Adrenal gland (tissue), 9 donors: ENCODE measurements at regions not wholly inside any gene's neighbourhood (a gene's known extent, or its start where the extent isn't known, plus 50 kb on each side); places are given as distances from the start of the nearest gene placed in this dataset.
"Not testable (repeated sequence)": the region's sequence is repeated elsewhere in the genome, so short reads cannot be mapped to it uniquely, and the experiment has no call there.

ENCODE experiments used
- DNase-seq, 7 donors: peaks; one replicate each; pipeline ENCODE4 v3.0.0-alpha.2; 2019 to 2020
- H3K27ac ChIP-seq, 5 donors: fragments of 200-600 bp; sonication (generic) in 4 of 5; 1 replicate in 3 of 5; 2 replicates in 2 of 5; pipeline versions ENCODE4 v1.5.1 to v1.8.0; 2016 to 2020; ENCODE audit warnings: mild to moderate bottlenecking in 1 of 5
- H3K27me3 ChIP-seq: fragments of 200-600 bp; 2 replicates; pipeline ENCODE4 v1.8.0; 2021
- H3K36me3 ChIP-seq, 2 donors: fragments of 200-600 bp; replicated peaks in 1 of 2; 1 replicate in 1 of 2; 2 replicates in 1 of 2; pipeline versions ENCODE4 v1.5.1 to v1.8.0; 2018 to 2022
- H3K4me1 ChIP-seq, 2 donors: fragments of 200-600 bp; replicated peaks in 1 of 2; 1 replicate in 1 of 2; 2 replicates in 1 of 2; pipeline versions ENCODE4 v1.5.1 to v1.8.0; 2018 to 2021
- H3K4me3 ChIP-seq, 4 donors: fragments of 200-600 bp; sonication (generic) in 3 of 4; one replicate each; pipeline ENCODE4 v1.5.1; 2016 to 2018
- H3K9me3 ChIP-seq, 3 donors: fragments of 200-600 bp; sonication (generic) in 1 of 3; replicated peaks in 1 of 3; 1 replicate in 2 of 3; 2 replicates in 1 of 3; pipeline versions ENCODE4 v1.5.1 to v1.8.0; 2016 to 2021
- POLR2A ChIP-seq, 2 donors: fragments of 450-650 bp; IDR thresholded peaks; one replicate each; pipeline ENCODE4 v1.6.1; 2017; ENCODE audit warnings: antibody characterized with exemption in 2 of 2, mild to moderate bottlenecking in 2 of 2, moderate library complexity in 1 of 2
- WGBS, 4 donors: extraction: QIAGEN DNeasy Blood & Tissue Kit in 2 of 4; methylation state at CpG; one replicate each; pipeline versions ENCODE4 v1.1.5 to v1.1.7; 2013 to 2017; 5-methylcytosine and 5-hydroxymethylcytosine counted together
- intact Hi-C, 2 donors: fragments of 100-400 bp; cut with DNase I; formaldehyde crosslinking; loops; one replicate each; pipeline versions ENCODE4 v1.14.1 to v1.15.0; 2022 to 2023
- TF ChIP-seq, protein P1 (sequence below), 6 experiments: fragments of 450-650 bp in 4 of 6; fragments of 200-600 bp in 2 of 6; sonication (generic) in 1 of 6; IDR thresholded peaks; 1 replicate in 5 of 6; 2 replicates in 1 of 6; pipeline versions ENCODE4 v1.5.1 to v1.8.0; 2016 to 2021; ENCODE audit warnings: antibody characterized with exemption in 6 of 6, mild to moderate bottlenecking in 2 of 6, moderate library complexity in 1 of 6
- donor health status: healthy with polysubstance abuse.
- donor health status: Bipolar disorder and iron deficiency.
- donor health status: DM: yes; HTN: yes; CAD: no.
- donor health status: DM: no; HTN: no; CAD: no.
- donor health status: DM: no; HTN: no; CAD: no.

- WGBS, 4 donors, result 78 to 90% (median 84%) methylated on average over 13 of the region's 13 CpGs
- intact Hi-C loops, result no loop called here
- Histone ChIP-seq H3K4me3 (no peak overlapping the region), H3K27ac (no peak overlapping the region), H3K9me3 (no peaks in the 10 kb centered on the region), H3K4me1 (no peaks in the 10 kb centered on the region), H3K36me3 (no peaks in the 10 kb centered on the region), H3K27me3 (no peaks in the 10 kb centered on the region)
- DNase-seq, result no peak
- TF ChIP-seq, protein P1, sequence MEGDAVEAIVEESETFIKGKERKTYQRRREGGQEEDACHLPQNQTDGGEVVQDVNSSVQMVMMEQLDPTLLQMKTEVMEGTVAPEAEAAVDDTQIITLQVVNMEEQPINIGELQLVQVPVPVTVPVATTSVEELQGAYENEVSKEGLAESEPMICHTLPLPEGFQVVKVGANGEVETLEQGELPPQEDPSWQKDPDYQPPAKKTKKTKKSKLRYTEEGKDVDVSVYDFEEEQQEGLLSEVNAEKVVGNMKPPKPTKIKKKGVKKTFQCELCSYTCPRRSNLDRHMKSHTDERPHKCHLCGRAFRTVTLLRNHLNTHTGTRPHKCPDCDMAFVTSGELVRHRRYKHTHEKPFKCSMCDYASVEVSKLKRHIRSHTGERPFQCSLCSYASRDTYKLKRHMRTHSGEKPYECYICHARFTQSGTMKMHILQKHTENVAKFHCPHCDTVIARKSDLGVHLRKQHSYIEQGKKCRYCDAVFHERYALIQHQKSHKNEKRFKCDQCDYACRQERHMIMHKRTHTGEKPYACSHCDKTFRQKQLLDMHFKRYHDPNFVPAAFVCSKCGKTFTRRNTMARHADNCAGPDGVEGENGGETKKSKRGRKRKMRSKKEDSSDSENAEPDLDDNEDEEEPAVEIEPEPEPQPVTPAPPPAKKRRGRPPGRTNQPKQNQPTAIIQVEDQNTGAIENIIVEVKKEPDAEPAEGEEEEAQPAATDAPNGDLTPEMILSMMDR (IDR thresholded peaks at IDR 0.05), result no peak
- TF ChIP-seq POLR2A (IDR thresholded peaks at IDR 0.05), result no peak
Observed at GRCh38 chr1:208349694-208350330, 105.6 kb upstream of the PLXNA2 start.

DNA sequence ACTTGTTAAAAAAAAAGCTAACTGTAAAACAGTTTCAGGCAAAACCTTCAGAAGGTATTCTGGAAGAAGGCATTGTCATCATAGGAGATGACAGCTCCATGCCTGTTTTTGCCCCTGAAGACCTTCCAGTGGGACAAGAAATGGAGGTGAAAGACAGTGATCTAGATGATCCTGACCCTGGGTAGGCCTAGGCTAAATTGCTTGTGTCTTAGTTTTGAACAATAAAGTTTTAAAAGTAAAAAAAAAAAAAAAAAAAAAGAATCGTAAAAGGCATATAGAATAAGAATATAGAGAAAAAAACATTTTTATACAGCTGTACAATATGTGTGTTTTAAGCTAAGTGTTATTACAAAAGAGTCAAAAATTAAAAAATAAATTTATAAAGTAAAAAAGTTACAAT is 106.6 kb upstream of the PLXNA2 start:
- Histone ChIP-seq H3K4me3 (no peak overlapping the region), H3K27ac (no peak overlapping the region), H3K36me3 (no peaks in the 10 kb centered on the region), H3K27me3 (no peaks in the 10 kb centered on the region), H3K4me1 (no peaks in the 10 kb centered on the region), H3K9me3 (no peaks in the 10 kb centered on the region)
- 57 to 81% (median 68%) methylated on average over 1 of the region's 1 CpG for WGBS, 4 donors
- no peak for DNase-seq
- intact Hi-C loops, result no loop called here
- TF ChIP-seq POLR2A (IDR thresholded peaks at IDR 0.05), result no peak
- TF ChIP-seq, protein P1 (IDR thresholded peaks at IDR 0.05), result no peak

GRCh38 chr1:208351838-208352237 is 107.7 kb upstream of the PLXNA2 start:
- Histone ChIP-seq H3K27ac (no peak overlapping the region), H3K4me1 (no peaks in the 10 kb centered on the region), H3K4me3 (no peak overlapping the region), H3K9me3 (no peaks in the 10 kb centered on the region), H3K36me3 (no peaks in the 10 kb centered on the region), H3K27me3 (no peaks in the 10 kb centered on the region)
- TF ChIP-seq POLR2A (IDR thresholded peaks at IDR 0.05), result no peak
- TF ChIP-seq, protein P1 (IDR thresholded peaks at IDR 0.05), result no peak
- WGBS, 4 donors, result 82 to 89% (median 87%) methylated on average over 8 of the region's 8 CpGs
- no peak for DNase-seq
- intact Hi-C loops, result no loop called here

- H3K36me3 ChIP-seq, H3K27me3 ChIP-seq, H3K4me1 ChIP-seq, H3K27ac ChIP-seq, intact Hi-C loops, H3K9me3 ChIP-seq, DNase-seq, H3K4me3 ChIP-seq: not testable (repeated sequence)
- WGBS, 4 donors, result 93 to 96% (median 95%) methylated on average over 5 of the region's 5 CpGs
Observed at GRCh38 chr1:208353797-208354196, 109.6 kb upstream of the PLXNA2 start.
